ENCODE measurements at regions not wholly inside any gene's neighbourhood (a gene's known extent, or its start where the extent isn't known, plus 50 kb on each side); places are given as distances from the start of the nearest gene placed in this dataset.

GRCh38 chr22:27130906-27131305 lies 473.5 kb downstream of the MIAT start:
- no peak for DNase-seq (ENCODE audit: low read depth in 2 of 3, low spot score in 2 of 3)

- DNase-seq (ENCODE audit: low read depth in 2 of 3, low spot score in 2 of 3): no peak
Measured at GRCh38 chr22:27131346-27131745, 474.0 kb downstream of the MIAT start.

- DNase-seq (ENCODE audit: low read depth in 2 of 3, low spot score in 2 of 3): no peak
Measured at GRCh38 chr22:27132400-27132799, 475.0 kb downstream of the MIAT start.

- peak in 1 of 3 donors; percentile 48 for DNase-seq (ENCODE audit: low read depth in 2 of 3, low spot score in 2 of 3)
Measured at GRCh38 chr22:27133019-27133431, 475.6 kb downstream of the MIAT start.

GRCh38 chr22:27133681-27134314 lies 476.4 kb downstream of the MIAT start:
- DNase-seq (ENCODE audit: low read depth in 2 of 3, low spot score in 2 of 3): peak in 1 of 3 donors; percentile 23

GRCh38 chr22:27134315-27134701 lies 476.9 kb downstream of the MIAT start:
- peak in 2 of 3 donors; percentile 87 to 90 for DNase-seq (ENCODE audit: low read depth in 2 of 3, low spot score in 2 of 3)

GRCh38 chr22:27135031-27135981 lies 477.9 kb downstream of the MIAT start:
- DNase-seq (ENCODE audit: low read depth in 2 of 3, low spot score in 2 of 3): no peak

GRCh38 chr22:27136596-27136995 lies 479.2 kb downstream of the MIAT start:
- DNase-seq (ENCODE audit: low read depth in 2 of 3, low spot score in 2 of 3): no peak

- DNase-seq (ENCODE audit: low read depth in 2 of 3, low spot score in 2 of 3): no peak
Measured at GRCh38 chr22:27137871-27138337, 480.5 kb downstream of the MIAT start.

GRCh38 chr22:27138471-27138870 lies 481.1 kb downstream of the MIAT start:
- DNase-seq (ENCODE audit: low read depth in 2 of 3, low spot score in 2 of 3): no peak

GRCh38 chr22:27139935-27140511 lies 482.6 kb downstream of the MIAT start:
- no peak for DNase-seq (ENCODE audit: low read depth in 2 of 3, low spot score in 2 of 3)

GRCh38 chr22:27142286-27142685 lies 484.9 kb downstream of the MIAT start:
- no peak for DNase-seq (ENCODE audit: low read depth in 2 of 3, low spot score in 2 of 3)

GRCh38 chr22:27144321-27144720 lies 486.9 kb downstream of the MIAT start:
- DNase-seq (ENCODE audit: low read depth in 2 of 3, low spot score in 2 of 3): no peak

GRCh38 chr22:27146866-27147633 lies 489.7 kb downstream of the MIAT start:
- DNase-seq (ENCODE audit: low read depth in 2 of 3, low spot score in 2 of 3): no peak

GRCh38 chr22:27148055-27148454 lies 490.7 kb downstream of the MIAT start:
- DNase-seq (ENCODE audit: low read depth in 2 of 3, low spot score in 2 of 3): no peak

GRCh38 chr22:27148886-27149470 lies 491.6 kb downstream of the MIAT start:
- DNase-seq (ENCODE audit: low read depth in 2 of 3, low spot score in 2 of 3): no peak

GRCh38 chr22:27149921-27150543 lies 492.6 kb downstream of the MIAT start:
- no peak for DNase-seq (ENCODE audit: low read depth in 2 of 3, low spot score in 2 of 3)

- DNase-seq (ENCODE audit: low read depth in 2 of 3, low spot score in 2 of 3): peak in 2 of 3 donors; percentile 73 to 85
Measured at GRCh38 chr22:27150544-27150941, 493.2 kb downstream of the MIAT start.

- DNase-seq (ENCODE audit: low read depth in 2 of 3, low spot score in 2 of 3): no peak
Measured at GRCh38 chr22:27151407-27151806, 494.0 kb downstream of the MIAT start.

- DNase-seq (ENCODE audit: low read depth in 2 of 3, low spot score in 2 of 3): no peak
Measured at GRCh38 chr22:27152033-27152432, 494.6 kb downstream of the MIAT start.

All from hematopoietic multipotent progenitor cell (in vitro differentiated cells).